ENCODE measurements at regions not wholly inside any gene's neighbourhood (a gene's known extent, or its start where the extent isn't known, plus 50 kb on each side); places are given as distances from the start of the nearest gene placed in this dataset.
"Not testable (repeated sequence)": the region's sequence is repeated elsewhere in the genome, so short reads cannot be mapped to it uniquely, and the experiment has no call there.

GRCh38 chr3:115397433-115397832 lies 225.9 kb upstream of the GAP43 start:
- no peak for DNase-seq

GRCh38 chr3:115398506-115398905 lies 224.8 kb upstream of the GAP43 start:
- DNase-seq, result no peak

GRCh38 chr3:115399750-115400149 lies 223.6 kb upstream of the GAP43 start:
- no peak for DNase-seq

GRCh38 chr3:115401298-115401697 lies 222.0 kb upstream of the GAP43 start:
- no peak for DNase-seq

GRCh38 chr3:115401851-115402501 lies 221.3 kb upstream of the GAP43 start:
- no peak for DNase-seq

GRCh38 chr3:115402651-115403050 lies 220.7 kb upstream of the GAP43 start:
- no peak for DNase-seq

- DNase-seq, result no peak
Measured at GRCh38 chr3:115403786-115404185, 219.5 kb upstream of the GAP43 start.

GRCh38 chr3:115409596-115409995 lies 213.7 kb upstream of the GAP43 start:
- DNase-seq, result no peak

GRCh38 chr3:115414610-115415009 lies 208.7 kb upstream of the GAP43 start:
- not testable (repeated sequence) for DNase-seq

- DNase-seq, result no peak
Measured at GRCh38 chr3:115415246-115415996, 207.9 kb upstream of the GAP43 start.

GRCh38 chr3:115418583-115418982 lies 204.7 kb upstream of the GAP43 start:
- DNase-seq, result no peak

- DNase-seq, result no peak
Measured at GRCh38 chr3:115420086-115420485, 203.2 kb upstream of the GAP43 start.

GRCh38 chr3:115423170-115423569 lies 200.1 kb upstream of the GAP43 start:
- no peak for DNase-seq

- no peak for DNase-seq
Measured at GRCh38 chr3:115428841-115429240, 194.5 kb upstream of the GAP43 start.

- DNase-seq, result peak; percentile 1
Measured at GRCh38 chr3:115436767-115437301, 186.5 kb upstream of the GAP43 start.

- no peak for DNase-seq
Measured at GRCh38 chr3:115438799-115439198, 184.5 kb upstream of the GAP43 start.

GRCh38 chr3:115445559-115445958 lies 177.8 kb upstream of the GAP43 start:
- DNase-seq, result no peak

- no peak for DNase-seq
Measured at GRCh38 chr3:115448851-115449250, 174.5 kb upstream of the GAP43 start.

GRCh38 chr3:115450036-115450435 lies 173.3 kb upstream of the GAP43 start:
- DNase-seq, result no peak

GRCh38 chr3:115464036-115464435 lies 159.3 kb upstream of the GAP43 start:
- DNase-seq, result no peak

GRCh38 chr3:115469649-115470048 lies 153.7 kb upstream of the GAP43 start:
- DNase-seq, result no peak

- DNase-seq, result no peak
Measured at GRCh38 chr3:115470254-115470653, 153.1 kb upstream of the GAP43 start.

- DNase-seq, result no peak
Measured at GRCh38 chr3:115475178-115476041, 147.9 kb upstream of the GAP43 start.

Measured in NCI-H2171 (cell line).